ENCODE measurements at regions not wholly inside any gene's neighbourhood (a gene's known extent, or its start where the extent isn't known, plus 50 kb on each side); places are given as distances from the start of the nearest gene placed in this dataset.

DNA sequence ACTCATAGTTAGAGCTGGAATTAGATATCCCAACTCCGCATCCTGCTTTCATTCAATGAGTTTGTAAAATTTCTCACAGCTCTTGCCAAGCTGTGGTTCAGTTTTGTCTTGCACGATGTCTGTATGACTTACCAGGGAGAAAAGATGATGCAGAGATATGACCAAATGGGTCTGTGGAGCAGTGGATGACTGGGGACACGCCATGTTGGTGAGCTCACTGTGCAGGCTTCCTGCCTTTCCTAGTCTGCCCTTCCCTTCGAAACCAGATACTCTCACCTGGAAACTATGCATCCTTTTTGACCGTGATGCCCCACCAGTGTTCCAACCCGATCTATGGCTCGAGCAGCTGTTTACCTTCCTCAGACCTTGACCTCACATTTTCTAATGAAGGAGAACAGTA lies 262.7 kb upstream of the BMP2 start:
- Mint-ChIP-seq H3K4me1 (ENCODE audit: unreplicated experiment) (no peaks in the 10 kb centered on the region), H3K36me3 (no peaks in the 10 kb centered on the region), H3K27ac (no peak overlapping the region), H3K27me3 (peaks cover 12% of the 10 kb centered on the region), H3K4me3 (no peak overlapping the region), H3K9me3 (peaks cover 9% of the 10 kb centered on the region)
- no peak for TF ChIP-seq CTCF (conservative IDR thresholded peaks at IDR 0.05)
- no peak for DNase-seq (ENCODE audit: extremely low spot score, unreplicated experiment)

- Mint-ChIP-seq H3K27ac (no peak overlapping the region), H3K9me3 (peaks cover 3% of the 10 kb centered on the region), H3K4me3 (no peak overlapping the region), H3K27me3 (peaks cover 14% of the 10 kb centered on the region), H3K36me3 (no peaks in the 10 kb centered on the region), H3K4me1 (ENCODE audit: unreplicated experiment) (no peaks in the 10 kb centered on the region)
- no peak for TF ChIP-seq CTCF (conservative IDR thresholded peaks at IDR 0.05)
- no peak for DNase-seq (ENCODE audit: extremely low spot score, unreplicated experiment)
Observed at GRCh38 chr20:6504179-6504578, 263.3 kb upstream of the BMP2 start.

DNA sequence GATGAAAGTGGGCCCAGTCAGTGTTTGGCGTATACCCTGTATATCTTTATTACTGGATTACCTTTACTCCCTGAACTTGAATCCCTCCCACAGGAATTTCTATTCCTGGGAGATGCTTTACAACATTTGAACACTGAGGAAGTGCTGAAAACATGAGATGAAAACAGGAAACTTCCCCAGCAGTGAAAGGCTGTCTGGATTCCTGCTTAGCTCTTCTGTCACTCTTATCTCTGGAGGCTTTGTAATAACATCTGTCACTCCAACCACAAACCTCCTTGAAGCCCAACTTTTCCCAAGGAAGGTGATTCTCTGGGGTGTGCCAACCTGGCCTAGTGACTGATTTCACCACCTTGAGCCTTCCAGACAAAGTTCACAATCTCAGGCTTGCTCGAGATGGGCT lies 264.5 kb upstream of the BMP2 start:
- no peak for TF ChIP-seq CTCF (conservative IDR thresholded peaks at IDR 0.05)
- no peak for DNase-seq (ENCODE audit: extremely low spot score, unreplicated experiment)
- Mint-ChIP-seq H3K9me3 (peaks cover 6% of the 10 kb centered on the region), H3K27me3 (peaks cover 17% of the 10 kb centered on the region), H3K4me1 (ENCODE audit: unreplicated experiment) (no peaks in the 10 kb centered on the region), H3K27ac (no peak overlapping the region), H3K36me3 (no peaks in the 10 kb centered on the region), H3K4me3 (no peak overlapping the region)

- H3K4me3 Mint-ChIP-seq, result no peak overlapping the region
- no peak for DNase-seq (ENCODE audit: extremely low spot score, unreplicated experiment)
- H3K9me3 Mint-ChIP-seq, result peaks cover 6% of the 10 kb centered on the region
- H3K36me3 Mint-ChIP-seq, result no peaks in the 10 kb centered on the region
- H3K27ac Mint-ChIP-seq, result no peak overlapping the region
- no peaks in the 10 kb centered on the region for H3K4me1 Mint-ChIP-seq (ENCODE audit: unreplicated experiment)
- TF ChIP-seq CTCF (conservative IDR thresholded peaks at IDR 0.05), result no peak
- H3K27me3 Mint-ChIP-seq, result peaks cover 17% of the 10 kb centered on the region
Observed at GRCh38 chr20:6502219-6502618, 265.3 kb upstream of the BMP2 start.

DNA sequence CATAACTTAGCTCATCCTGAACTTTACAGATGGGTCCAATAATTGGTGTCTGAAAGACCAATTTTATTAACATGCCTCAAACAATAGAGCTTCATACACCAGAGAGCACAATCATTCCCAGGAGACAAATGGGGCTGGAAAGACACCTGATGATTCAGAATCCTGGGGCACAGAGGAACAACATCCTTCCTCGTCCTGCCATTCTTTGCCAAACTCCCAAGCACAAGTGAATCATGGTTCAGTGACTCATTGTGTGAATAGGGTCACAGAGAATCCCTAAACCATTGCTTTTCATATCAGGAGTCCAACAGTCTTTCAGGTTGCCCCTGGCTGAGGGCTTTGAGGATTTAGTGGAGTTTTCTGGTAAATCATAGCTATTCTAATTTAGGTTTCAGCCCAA lies 266.4 kb upstream of the BMP2 start:
- Mint-ChIP-seq H3K27me3 (peaks cover 17% of the 10 kb centered on the region), H3K36me3 (no peaks in the 10 kb centered on the region), H3K4me3 (no peak overlapping the region), H3K27ac (no peak overlapping the region), H3K4me1 (ENCODE audit: unreplicated experiment) (no peaks in the 10 kb centered on the region), H3K9me3 (peaks cover 6% of the 10 kb centered on the region)
- DNase-seq (ENCODE audit: extremely low spot score, unreplicated experiment), result no peak
- no peak for TF ChIP-seq CTCF (conservative IDR thresholded peaks at IDR 0.05)

DNA sequence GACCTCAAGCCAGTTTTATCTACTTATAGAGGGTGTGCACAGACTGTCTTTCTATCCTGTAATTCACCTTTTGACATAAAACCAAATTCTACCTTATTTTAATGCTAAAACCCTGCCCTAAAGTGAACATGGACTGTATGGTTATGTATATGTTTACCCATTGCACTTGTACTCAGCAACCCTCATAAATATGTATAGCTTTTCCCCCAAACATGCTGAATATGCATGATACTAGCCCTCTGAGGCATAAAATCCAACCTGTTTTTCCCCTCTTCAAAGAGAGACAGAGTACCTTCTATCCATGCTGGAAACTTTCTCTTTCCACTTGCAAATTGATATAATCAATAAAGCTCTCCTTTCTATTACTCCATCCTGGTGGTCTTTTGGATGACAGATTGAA lies 267.9 kb upstream of the BMP2 start:
- peaks cover 17% of the 10 kb centered on the region for H3K27me3 Mint-ChIP-seq
- no peak overlapping the region for H3K27ac Mint-ChIP-seq
- no peak overlapping the region for H3K4me3 Mint-ChIP-seq
- DNase-seq (ENCODE audit: extremely low spot score, unreplicated experiment), result no peak
- H3K4me1 Mint-ChIP-seq (ENCODE audit: unreplicated experiment), result no peaks in the 10 kb centered on the region
- H3K9me3 Mint-ChIP-seq, result peaks cover 6% of the 10 kb centered on the region
- TF ChIP-seq CTCF (conservative IDR thresholded peaks at IDR 0.05), result no peak
- no peaks in the 10 kb centered on the region for H3K36me3 Mint-ChIP-seq
